Pancreas (tissue), 10 donors: ENCODE measurements at regions not wholly inside any gene's neighbourhood (a gene's known extent, or its start where the extent isn't known, plus 50 kb on each side); places are given as distances from the start of the nearest gene placed in this dataset.

ENCODE experiments used
- ATAC-seq, 4 donors: fragments of 200-7000 bp; cut with Tn5 transposase; one replicate each; pipeline versions ENCODE4 v1.8.0 to v1.9.1; 2020; ENCODE audit warnings: mild to moderate bottlenecking in 4 of 4, moderate library complexity in 4 of 4
- DNase-seq, 6 donors: peaks; one replicate each; pipeline ENCODE4 v3.0.0-alpha.2; 2020
- FAIRE-seq: peaks from 2 replicates; lab custom pipeline; 2012; peaks lifted over from hg19 to GRCh38; lab: Jason Lieb, UNC
- H3K27ac ChIP-seq, 4 donors: fragments of 200-600 bp; sonication (generic); 1 replicate in 3 of 4; 2 replicates in 1 of 4; pipeline versions ENCODE4 v1.5.0 to v1.8.0; 2020
- H3K27me3 ChIP-seq, 4 donors: fragments of 200-600 bp; one replicate each; pipeline ENCODE4 v1.8.0; 2021
- H3K36me3 ChIP-seq, 3 donors: fragments of 200-600 bp; sonication (generic) in 1 of 3; one replicate each; pipeline versions ENCODE4 v1.5.0 to v1.8.0; 2020 to 2021
- H3K4me1 ChIP-seq, 3 donors: fragments of 200-600 bp; one replicate each; pipeline ENCODE4 v1.8.0; 2021
- H3K4me3 ChIP-seq, 4 donors: fragments of 200-600 bp; sonication (generic) in 2 of 4; one replicate each; pipeline versions ENCODE4 v1.5.0 to v1.8.0; 2020 to 2021
- H3K9me3 ChIP-seq, 4 donors: fragments of 200-600 bp; one replicate each; pipeline ENCODE4 v1.8.0; 2021
- CTCF ChIP-seq, 4 donors: fragments of 200-600 bp; sonication (generic) in 3 of 4; IDR thresholded peaks; one replicate each; pipeline versions ENCODE4 v1.5.0 to v1.8.0; 2021; ENCODE audit warnings: antibody characterized with exemption in 4 of 4
- WGBS, 2 donors: extraction: QIAGEN DNeasy Blood & Tissue Kit; methylation state at CpG; one replicate each; pipeline ENCODE4 v1.1.7; 2013; 5-methylcytosine and 5-hydroxymethylcytosine counted together
- intact Hi-C, 3 donors: fragments of 100-400 bp; cut with DNase I; formaldehyde crosslinking; loops; one replicate each; pipeline versions ENCODE4 v1.11.1 to v1.14.2; 2022
- donor health status: healthy with polysubstance abuse.
- donor health status: DM: no; HTN: no; CAD: no; lungs with moderate emphysema.
- donor health status: DM: no; HTN: no; CAD: no.
- donor health status: control.
- donor health status: control.
- donor health status: Bipolar disorder and iron deficiency.
- donor health status: DM: yes; HTN: yes; CAD: no.
- donor health status: DM: no; HTN: no; CAD: no.
- donor health status: DM: no; HTN: no; CAD: no.
- donor health status: DM: yes; HTN: yes; CAD: no.

GRCh38 chr5:174159327-174160114, 114.0 kb downstream of the NSG2 start:
- Histone ChIP-seq H3K4me1 (no peaks in the 10 kb centered on the region), H3K9me3 (no peaks in the 10 kb centered on the region), H3K27ac (no peak overlapping the region), H3K4me3 (no peak overlapping the region), H3K36me3 (no peaks in the 10 kb centered on the region), H3K27me3 (no peaks in the 10 kb centered on the region)
- ATAC-seq (no peak), DNase-seq (no peak), FAIRE-seq (no peak)
- intact Hi-C loops, result no loop called here
- 71 to 79% methylated on average over 9 of the region's 9 CpGs for WGBS, 2 donors
- no peak for TF ChIP-seq CTCF (IDR thresholded peaks at IDR 0.05)

GRCh38 chr5:174165406-174165805, 119.9 kb downstream of the NSG2 start:
- H3K4me1 ChIP-seq, result no peaks in the 10 kb centered on the region
- DNase-seq (no peak), FAIRE-seq (no peak), ATAC-seq (no peak)
- 73 to 76% methylated on average over 9 of the region's 9 CpGs for WGBS, 2 donors
- H3K9me3 ChIP-seq, result no peaks in the 10 kb centered on the region
- H3K4me3 ChIP-seq, result no peak overlapping the region
- no peaks in the 10 kb centered on the region for H3K36me3 ChIP-seq
- no peak overlapping the region for H3K27ac ChIP-seq
- no peak for TF ChIP-seq CTCF (IDR thresholded peaks at IDR 0.05)
- intact Hi-C loops, result no loop called here
- H3K27me3 ChIP-seq, result no peaks in the 10 kb centered on the region

- Histone ChIP-seq H3K9me3 (no peaks in the 10 kb centered on the region), H3K27ac (no peak overlapping the region), H3K36me3 (no peaks in the 10 kb centered on the region), H3K4me3 (no peak overlapping the region), H3K4me1 (no peaks in the 10 kb centered on the region), H3K27me3 (no peaks in the 10 kb centered on the region)
- no peak for FAIRE-seq
- ATAC-seq, result peak in 1 of 4 donors; percentile 35
- 64 to 65% methylated on average over 10 of the region's 10 CpGs for WGBS, 2 donors
- intact Hi-C loops, result no loop called here
- no peak for TF ChIP-seq CTCF (IDR thresholded peaks at IDR 0.05)
- DNase-seq, result peak in 1 of 6 donors; percentile 10
Observed at GRCh38 chr5:174166231-174167079, 120.9 kb downstream of the NSG2 start.

GRCh38 chr5:174167080-174167910, 121.8 kb downstream of the NSG2 start:
- Histone ChIP-seq H3K27ac (no peak overlapping the region), H3K4me1 (no peaks in the 10 kb centered on the region), H3K4me3 (no peak overlapping the region), H3K9me3 (no peaks in the 10 kb centered on the region), H3K27me3 (no peaks in the 10 kb centered on the region), H3K36me3 (no peaks in the 10 kb centered on the region)
- intact Hi-C loops, result no loop called here
- no peak for DNase-seq
- 76 to 78% methylated on average over 16 of the region's 16 CpGs for WGBS, 2 donors
- TF ChIP-seq CTCF (IDR thresholded peaks at IDR 0.05), result no peak
- no peak for FAIRE-seq
- no peak for ATAC-seq
